ENCODE measurements at regions not wholly inside any gene's neighbourhood (a gene's known extent, or its start where the extent isn't known, plus 50 kb on each side); places are given as distances from the start of the nearest gene placed in this dataset.

- TF ChIP-seq CTCF (IDR thresholded peaks at IDR 0.05; ENCODE audit: insufficient read depth, low read length) (no peak), POLR2AphosphoS5 (IDR thresholded peaks at IDR 0.05; ENCODE audit: low read depth) (no peak)
These were observed 361.8 kb upstream of the CWC22 start for GRCh38 chr2:180368881-180369280.
